Endothelial cell (in vitro differentiated cells): ENCODE measurements at regions not wholly inside any gene's neighbourhood (a gene's known extent, or its start where the extent isn't known, plus 50 kb on each side); places are given as distances from the start of the nearest gene placed in this dataset.

Experiments used
- DNase-seq: peaks from one replicate; pipeline ENCODE4 v3.0.0; 2021; ENCODE audit warnings: low spot score
- H3K27ac Mint-ChIP-seq: one replicate; pipeline ENCODE4 v1.8.0; 2021; ENCODE audit warnings: mixed read lengths, inconsistent platforms; ENCODE audit not compliant: unreplicated experiment
- H3K27me3 Mint-ChIP-seq: one replicate; pipeline ENCODE4 v1.8.0; 2021; ENCODE audit warnings: mild to moderate bottlenecking, moderate library complexity, mixed read lengths, inconsistent platforms; ENCODE audit not compliant: unreplicated experiment
- H3K36me3 Mint-ChIP-seq: one replicate; pipeline ENCODE4 v1.8.0; 2021; ENCODE audit warnings: mild to moderate bottlenecking, low read depth, mixed read lengths, inconsistent platforms; ENCODE audit not compliant: unreplicated experiment
- H3K4me1 Mint-ChIP-seq: one replicate; pipeline ENCODE4 v1.8.0; 2021; ENCODE audit warnings: mild to moderate bottlenecking, mixed read lengths, inconsistent platforms; ENCODE audit not compliant: unreplicated experiment
- H3K4me3 Mint-ChIP-seq: one replicate; pipeline ENCODE4 v1.8.0; 2021; ENCODE audit warnings: mild to moderate bottlenecking, mixed read lengths, inconsistent platforms; ENCODE audit not compliant: unreplicated experiment
- H3K9me3 Mint-ChIP-seq: one replicate; pipeline ENCODE4 v1.8.0; 2021; ENCODE audit warnings: mixed read lengths, inconsistent platforms; ENCODE audit not compliant: unreplicated experiment
- CTCF ChIP-seq: fragments of 200-600 bp; sonication (generic); IDR thresholded peaks from one replicate; pipeline ENCODE4 v1.5.0; 2021; ENCODE audit warnings: antibody characterized with exemption; ENCODE audit not compliant: unreplicated experiment

- peak; percentile 18 for DNase-seq
- H3K4me3 Mint-ChIP-seq: no peak overlapping the region
- no peaks in the 10 kb centered on the region for H3K36me3 Mint-ChIP-seq
- no peak overlapping the region for H3K27ac Mint-ChIP-seq
- peak; percentile 26 for TF ChIP-seq CTCF
- H3K27me3 Mint-ChIP-seq: no peaks in the 10 kb centered on the region
- no peaks in the 10 kb centered on the region for H3K9me3 Mint-ChIP-seq
- peaks cover 7% of the 10 kb centered on the region for H3K4me1 Mint-ChIP-seq
Observed at GRCh38 chrX:39242187-39242586, 440.9 kb downstream of the MID1IP1 start.

- H3K4me3 Mint-ChIP-seq: no peak overlapping the region
- H3K4me1 Mint-ChIP-seq: no peaks in the 10 kb centered on the region
- TF ChIP-seq CTCF: no peak
- H3K27me3 Mint-ChIP-seq: no peaks in the 10 kb centered on the region
- no peaks in the 10 kb centered on the region for H3K36me3 Mint-ChIP-seq
- no peak overlapping the region for H3K27ac Mint-ChIP-seq
- no peaks in the 10 kb centered on the region for H3K9me3 Mint-ChIP-seq
- no peak for DNase-seq
Observed at GRCh38 chrX:39244147-39244546, 442.9 kb downstream of the MID1IP1 start.

- TF ChIP-seq CTCF: no peak
- H3K9me3 Mint-ChIP-seq: no peaks in the 10 kb centered on the region
- no peak overlapping the region for H3K27ac Mint-ChIP-seq
- H3K36me3 Mint-ChIP-seq: no peaks in the 10 kb centered on the region
- DNase-seq: no peak
- H3K4me3 Mint-ChIP-seq: no peak overlapping the region
- H3K27me3 Mint-ChIP-seq: no peaks in the 10 kb centered on the region
- H3K4me1 Mint-ChIP-seq: no peaks in the 10 kb centered on the region
Observed at GRCh38 chrX:39245024-39245423, 443.8 kb downstream of the MID1IP1 start.

- H3K27me3 Mint-ChIP-seq: no peaks in the 10 kb centered on the region
- no peak overlapping the region for H3K4me3 Mint-ChIP-seq
- no peaks in the 10 kb centered on the region for H3K36me3 Mint-ChIP-seq
- no peak overlapping the region for H3K27ac Mint-ChIP-seq
- H3K4me1 Mint-ChIP-seq: peaks cover 7% of the 10 kb centered on the region
- no peak for TF ChIP-seq CTCF
- no peaks in the 10 kb centered on the region for H3K9me3 Mint-ChIP-seq
- no peak for DNase-seq
Observed at GRCh38 chrX:39247536-39247935, 446.3 kb downstream of the MID1IP1 start.

- H3K27ac Mint-ChIP-seq: no peak overlapping the region
- peaks cover 7% of the 10 kb centered on the region for H3K4me1 Mint-ChIP-seq
- H3K36me3 Mint-ChIP-seq: no peaks in the 10 kb centered on the region
- H3K9me3 Mint-ChIP-seq: no peaks in the 10 kb centered on the region
- H3K4me3 Mint-ChIP-seq: no peak overlapping the region
- TF ChIP-seq CTCF: no peak
- DNase-seq: no peak
- no peaks in the 10 kb centered on the region for H3K27me3 Mint-ChIP-seq
Observed at GRCh38 chrX:39248330-39248729, 447.1 kb downstream of the MID1IP1 start.
